ENCODE measurements at regions not wholly inside any gene's neighbourhood (a gene's known extent, or its start where the extent isn't known, plus 50 kb on each side); places are given as distances from the start of the nearest gene placed in this dataset.
"Not testable (repeated sequence)": the region's sequence is repeated elsewhere in the genome, so short reads cannot be mapped to it uniquely, and the experiment has no call there.

DNA sequence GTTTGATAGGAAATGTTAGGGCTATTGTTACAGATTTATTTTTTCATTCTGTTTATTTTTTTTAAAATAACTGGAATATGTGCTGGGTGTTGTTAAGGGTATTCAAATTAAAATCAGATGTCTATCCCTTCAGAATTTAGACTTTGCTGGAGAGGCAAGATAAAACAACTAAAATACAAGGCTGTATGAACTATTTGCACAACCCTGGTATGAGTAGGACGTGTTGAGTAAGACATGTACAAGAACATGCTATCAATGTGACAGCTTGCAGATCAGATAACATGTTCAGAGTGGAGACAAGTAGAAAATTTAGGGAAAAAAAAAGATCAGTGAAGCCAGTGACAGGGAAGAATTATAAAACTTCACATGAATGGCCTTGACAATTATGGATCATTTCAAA lies 853.5 kb downstream of the METTL15 start:
- DNase-seq: no peak

DNA sequence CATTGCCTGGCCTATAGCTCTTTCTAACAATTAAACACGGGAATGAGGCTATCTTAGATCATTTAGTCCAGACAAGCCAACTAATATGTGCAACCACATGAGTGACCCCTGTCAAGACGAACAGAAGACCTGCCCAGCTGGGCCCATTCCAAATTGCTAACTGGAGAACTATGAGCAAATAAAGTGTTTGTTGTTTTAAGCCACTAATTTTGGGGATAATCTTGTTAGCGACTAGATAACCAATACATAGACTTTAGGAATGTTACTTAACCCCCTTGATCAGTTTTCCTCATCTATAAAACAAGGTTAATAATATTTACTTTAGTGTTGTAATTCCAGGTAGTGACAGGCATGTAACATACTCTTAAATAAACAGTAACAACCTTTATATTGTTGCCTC lies 848.3 kb downstream of the METTL15 start:
- DNase-seq: no peak

DNA sequence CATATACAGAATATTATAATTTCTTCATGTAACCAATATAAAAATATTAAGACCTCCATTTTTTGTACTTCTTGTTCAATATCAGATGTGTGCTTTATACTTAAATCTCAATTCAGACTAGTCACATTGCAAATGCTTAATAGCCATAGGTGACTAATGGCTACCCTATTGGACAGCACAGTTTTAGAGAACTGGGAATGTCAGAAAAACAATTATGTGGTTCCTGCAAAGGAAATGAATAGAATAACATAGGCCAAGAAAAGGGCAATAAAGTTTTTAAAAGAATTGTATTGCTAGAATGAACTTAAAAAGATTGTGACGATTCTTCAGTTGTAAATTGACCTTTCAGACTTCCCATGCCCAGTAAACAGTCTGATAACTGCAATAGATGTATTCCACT lies 843.0 kb downstream of the METTL15 start:
- no peak for DNase-seq

DNA sequence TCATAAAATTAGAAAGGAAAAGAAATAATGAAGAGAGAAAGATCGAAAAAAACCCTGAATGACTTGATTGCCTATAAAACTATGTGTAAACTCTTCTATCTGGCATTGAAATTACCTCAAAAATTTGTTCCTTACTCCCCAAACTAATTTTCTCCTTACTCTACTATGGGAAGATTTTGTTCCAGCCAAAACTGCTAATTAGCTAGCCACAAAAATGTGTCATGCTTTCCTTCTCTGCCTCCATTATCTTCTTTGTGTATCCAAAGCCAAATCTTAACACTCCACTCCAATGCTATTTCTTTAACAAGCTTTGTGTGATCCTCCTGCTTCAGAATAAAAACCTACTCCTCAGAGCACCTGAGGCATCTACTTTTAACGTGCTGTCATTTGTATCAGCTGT lies 831.2 kb downstream of the METTL15 start:
- no peak for DNase-seq

DNA sequence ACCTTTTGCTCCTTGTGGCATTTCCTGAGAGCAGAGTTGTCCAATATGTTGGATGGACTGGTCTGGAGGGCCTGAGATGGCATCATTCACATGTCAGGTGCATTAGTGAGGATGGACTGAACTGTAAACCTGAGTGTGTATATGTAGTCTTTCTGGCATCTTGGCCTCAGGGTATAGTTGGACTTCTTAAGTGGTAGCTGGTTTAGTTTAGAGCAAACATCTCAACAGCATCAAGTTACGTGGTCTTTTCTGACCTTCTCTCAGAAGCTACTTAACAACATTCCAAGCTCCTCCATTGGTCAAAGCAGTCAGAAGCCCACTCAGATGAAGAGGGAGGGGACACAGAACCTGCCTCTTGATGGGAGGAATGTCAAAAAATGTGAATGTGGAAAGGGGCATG lies 829.9 kb downstream of the METTL15 start:
- DNase-seq: no peak

DNA sequence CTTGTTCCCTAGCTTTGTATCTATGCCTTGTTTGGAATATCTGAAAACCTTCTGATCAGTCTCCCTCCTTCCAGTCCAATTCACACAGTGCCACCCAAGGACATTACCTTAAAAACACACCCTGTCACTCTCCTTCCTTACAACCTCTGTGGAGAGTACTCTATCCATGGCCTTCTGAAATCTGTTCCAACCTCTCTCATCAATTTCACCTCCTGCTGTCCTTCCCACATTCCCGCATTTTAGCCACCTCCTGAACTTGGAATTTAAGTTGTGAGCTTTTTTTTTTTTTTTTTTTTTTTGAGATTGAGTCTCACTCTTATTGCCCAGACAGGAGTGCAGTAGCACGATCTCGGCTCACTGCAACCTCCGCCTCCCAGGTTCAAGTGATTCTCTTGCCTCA lies 824.8 kb downstream of the METTL15 start:
- no peak for DNase-seq

DNA sequence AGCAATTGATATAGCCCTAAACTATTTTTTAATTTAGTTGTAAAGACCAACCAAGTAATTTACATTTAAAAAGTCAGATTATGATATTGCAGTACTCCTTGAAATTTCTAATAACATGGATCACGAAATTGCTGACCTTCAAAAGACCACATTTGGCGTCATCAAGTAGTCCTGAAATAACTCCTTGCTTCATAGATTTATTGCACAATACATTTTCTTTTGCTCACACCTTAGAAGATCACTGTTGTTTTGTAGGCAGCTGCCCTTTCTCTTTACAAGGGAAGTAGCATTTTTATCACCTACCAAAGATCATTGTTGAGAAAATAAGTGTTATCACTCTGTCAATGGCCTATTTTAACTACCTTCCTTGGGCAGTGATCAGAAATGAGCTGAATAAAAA lies 815.8 kb downstream of the METTL15 start:
- DNase-seq: no peak

DNA sequence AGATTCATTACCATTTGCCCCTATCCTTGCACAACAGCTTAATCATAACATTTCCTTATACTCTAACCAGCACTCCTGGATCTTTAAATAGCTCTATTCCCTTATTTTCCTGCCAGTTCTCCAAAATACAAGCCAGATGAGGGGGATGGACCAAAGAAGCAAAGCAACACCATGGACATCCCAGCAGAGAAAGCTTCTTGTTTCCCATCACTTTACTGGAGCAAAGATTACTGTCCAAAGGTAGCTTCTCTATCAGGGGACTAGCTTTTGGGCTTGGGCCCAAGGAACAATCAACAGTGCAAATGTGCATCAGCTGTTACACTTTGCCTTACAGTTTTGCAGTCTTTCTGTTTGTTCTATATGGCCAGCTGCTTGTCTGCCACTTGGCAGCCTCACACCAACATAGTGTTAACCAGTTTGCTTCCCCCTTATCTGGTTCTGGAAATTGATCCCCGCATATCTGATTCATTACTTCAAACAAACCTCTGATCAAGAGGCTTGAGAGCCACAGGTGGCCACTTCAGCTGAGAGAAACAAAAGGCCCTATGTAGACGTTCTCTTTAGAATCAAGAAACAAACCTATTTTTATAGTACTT lies 814.3 kb downstream of the METTL15 start:
- no peak for DNase-seq

DNA sequence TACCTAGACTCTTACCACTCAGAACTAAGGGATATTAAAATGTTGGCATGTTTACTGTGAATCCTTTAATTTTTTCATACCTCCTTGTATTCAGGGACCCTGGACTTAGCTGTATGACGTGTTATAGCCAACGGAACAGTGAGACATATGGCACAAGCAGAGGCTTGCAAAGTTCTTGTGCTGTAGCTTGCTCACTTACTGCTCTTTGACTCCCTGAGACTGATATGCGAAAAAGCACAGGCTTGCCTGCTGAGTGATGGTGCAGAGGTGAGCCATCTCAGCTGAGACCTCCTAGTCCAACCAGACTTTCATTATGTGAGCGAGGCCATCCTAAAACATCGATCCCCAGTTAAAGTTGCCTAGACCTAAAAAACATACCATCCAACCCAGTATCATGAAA lies 811.0 kb downstream of the METTL15 start:
- DNase-seq: no peak

DNA sequence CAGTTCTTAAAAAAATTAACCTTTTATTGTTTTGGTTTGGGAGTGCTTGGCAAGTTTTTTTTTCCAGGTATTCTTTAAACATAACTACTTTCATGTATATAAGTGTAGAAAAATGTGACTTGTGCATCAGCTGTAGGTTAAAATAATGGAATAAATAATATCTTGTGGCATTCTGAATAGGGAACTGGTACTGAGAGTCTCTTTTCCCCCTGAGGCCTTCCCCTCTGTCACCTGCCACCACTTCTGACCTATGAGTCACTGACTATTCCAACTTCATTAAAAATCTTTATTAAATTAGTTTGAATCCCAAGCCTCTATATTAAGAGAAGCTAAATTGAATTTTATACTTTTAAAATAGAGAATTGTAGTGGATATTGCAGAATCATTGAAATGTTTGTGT lies 805.7 kb downstream of the METTL15 start:
- DNase-seq: no peak

DNA sequence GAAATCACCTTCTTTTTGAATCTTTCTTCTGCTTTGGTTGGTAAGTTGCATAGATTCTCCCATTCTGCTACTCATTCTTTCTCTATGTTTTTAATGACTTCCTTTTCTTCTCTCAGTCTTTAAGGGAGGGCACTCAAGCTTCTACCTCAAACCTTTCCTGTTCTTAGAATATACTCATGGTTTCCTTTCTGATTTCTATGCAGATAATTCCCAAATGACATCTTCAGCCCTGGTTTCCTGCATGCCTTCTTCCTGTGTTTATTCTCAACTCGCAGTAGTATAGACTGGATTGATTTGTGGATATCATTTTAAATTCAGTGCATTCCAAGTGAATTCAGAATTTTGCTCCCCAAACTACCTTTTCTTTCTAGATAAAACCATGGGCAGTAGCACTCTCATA lies 803.6 kb downstream of the METTL15 start:
- no peak for DNase-seq

DNA sequence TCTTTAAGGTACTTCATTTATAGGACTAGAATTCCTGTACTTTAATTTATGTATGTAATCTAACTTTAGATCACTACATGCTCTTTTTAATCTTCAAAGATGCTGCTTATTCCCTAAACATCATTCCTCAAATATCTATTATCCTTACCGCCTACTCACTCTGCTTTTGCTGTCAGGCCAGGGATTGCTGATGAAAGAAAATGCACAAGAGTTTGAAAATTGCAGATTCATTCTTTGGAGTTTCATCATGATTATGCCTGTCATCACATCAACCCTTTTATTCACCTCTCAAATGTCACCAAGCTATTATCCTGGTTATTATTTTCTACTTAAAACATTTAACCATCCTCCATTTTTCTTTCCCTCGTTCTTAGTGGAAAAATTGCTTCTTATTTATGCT lies 802.7 kb downstream of the METTL15 start:
- DNase-seq: no peak

DNA sequence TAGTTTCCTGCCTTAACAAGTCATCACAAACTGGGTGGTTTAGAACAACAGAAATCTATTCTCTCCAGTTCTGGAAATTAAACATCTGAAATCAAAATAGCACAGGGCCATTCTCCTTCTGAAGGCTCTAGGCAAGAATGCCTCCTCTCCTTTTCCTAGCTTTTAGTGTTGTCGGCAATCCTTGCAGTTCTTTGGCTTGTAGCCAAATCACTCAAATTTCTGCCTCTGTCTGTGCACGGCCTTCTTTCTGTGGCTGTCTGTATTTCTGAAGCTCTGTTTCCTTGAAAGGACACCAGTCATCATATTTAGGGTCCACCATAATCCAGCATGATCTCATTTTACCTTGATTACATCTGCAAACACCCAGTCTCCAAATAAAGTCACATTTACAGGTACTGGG lies 795.5 kb downstream of the METTL15 start:
- no peak for DNase-seq

DNA sequence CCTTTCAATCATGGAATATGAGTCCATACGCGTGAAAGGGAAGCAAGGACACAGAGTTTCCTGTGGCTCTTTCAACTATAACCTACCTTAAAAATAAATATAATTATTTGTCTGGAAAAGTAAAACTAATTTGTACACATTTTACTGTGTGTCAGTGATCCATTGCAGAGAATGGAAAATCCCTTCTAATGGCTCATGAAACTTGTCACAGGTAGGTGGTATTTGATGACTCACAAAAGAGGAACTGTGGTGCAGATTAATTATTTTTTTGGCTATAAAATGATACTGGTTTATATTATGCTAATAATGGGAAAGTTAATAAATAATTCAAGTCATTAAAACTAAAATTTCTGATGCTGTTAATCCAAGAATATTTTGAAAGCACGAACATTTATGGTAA lies 792.2 kb downstream of the METTL15 start:
- no peak for DNase-seq

DNA sequence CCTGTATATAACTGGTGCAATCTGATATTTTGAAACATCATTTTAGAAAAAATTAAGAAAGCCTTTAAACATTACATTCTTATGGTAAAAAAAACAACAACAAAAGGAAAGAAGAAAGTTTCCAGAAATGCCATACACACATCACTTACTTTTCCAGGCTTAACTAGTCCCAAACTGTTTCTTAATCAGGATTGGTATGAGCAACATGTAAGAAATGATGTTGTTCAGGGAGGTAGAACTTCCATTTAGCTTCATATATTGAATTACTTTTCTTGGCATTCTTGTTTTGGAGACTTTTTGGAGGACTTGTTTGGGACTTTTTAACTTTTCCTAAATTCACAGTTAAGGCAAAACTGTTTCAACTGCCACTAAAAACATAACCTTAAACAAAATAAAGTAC lies 791.5 kb downstream of the METTL15 start:
- DNase-seq: no peak

DNA sequence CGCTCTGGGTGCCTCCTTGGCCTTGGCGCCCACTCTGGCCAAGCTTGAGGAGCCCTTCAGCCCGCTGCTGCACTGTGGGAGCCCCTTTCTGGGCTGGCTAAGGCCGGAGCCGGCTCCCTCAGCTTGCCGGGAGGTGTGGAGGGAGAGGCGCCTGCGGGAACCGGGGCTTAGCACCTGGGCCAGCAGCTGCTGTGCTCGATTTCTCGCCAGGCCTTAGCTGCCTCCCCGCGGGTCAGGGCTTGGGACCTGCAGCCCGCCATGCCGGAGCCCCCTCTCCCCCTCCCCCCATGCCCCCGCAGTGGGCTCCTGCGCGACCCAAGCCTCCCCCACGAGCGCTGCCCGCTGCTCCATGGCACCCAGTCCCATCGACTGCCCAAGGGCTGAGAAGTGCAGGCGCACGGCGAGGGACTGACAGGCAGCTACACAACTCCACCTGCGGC lies 782.4 kb downstream of the METTL15 start:
- DNase-seq: not testable (repeated sequence)

DNA sequence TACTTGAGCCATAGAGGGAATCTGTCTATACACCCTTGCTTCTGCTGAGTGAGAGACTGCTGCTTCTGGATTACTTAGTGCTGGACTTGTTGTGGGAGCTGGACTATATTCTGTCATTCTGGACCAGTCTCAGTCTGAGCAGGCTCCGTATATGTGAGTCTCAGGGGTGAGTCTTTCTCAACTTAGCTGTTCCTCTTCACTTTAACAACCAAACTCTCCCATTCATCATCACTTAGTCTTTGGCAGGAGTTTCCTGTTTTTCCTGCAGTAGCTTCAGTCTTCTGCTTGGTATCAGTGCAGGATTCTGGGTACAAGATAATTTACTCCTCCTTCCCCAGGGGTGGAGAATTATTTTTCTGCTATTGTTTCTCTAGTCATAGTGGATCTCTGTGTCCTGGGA lies 779.5 kb downstream of the METTL15 start:
- no peak for DNase-seq

DNA sequence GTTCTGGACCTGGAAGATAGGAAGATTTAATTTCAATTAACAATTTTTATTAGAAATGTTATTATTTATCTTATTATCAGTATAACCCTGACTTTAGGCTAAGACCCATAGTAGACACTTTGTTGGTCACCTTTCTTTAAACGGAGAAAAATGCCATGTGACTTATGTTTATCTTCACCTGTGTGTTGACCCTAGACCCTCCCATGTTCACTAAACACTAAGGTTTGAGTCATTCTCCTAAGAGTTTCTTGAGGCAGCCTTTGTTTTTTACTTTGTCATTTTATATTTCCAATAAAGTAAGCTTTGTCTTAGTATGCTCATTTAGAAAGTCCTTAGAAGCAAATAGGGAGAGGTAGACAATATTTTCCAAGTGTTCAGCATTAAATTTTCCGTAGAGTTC lies 771.7 kb downstream of the METTL15 start:
- DNase-seq: no peak

DNA sequence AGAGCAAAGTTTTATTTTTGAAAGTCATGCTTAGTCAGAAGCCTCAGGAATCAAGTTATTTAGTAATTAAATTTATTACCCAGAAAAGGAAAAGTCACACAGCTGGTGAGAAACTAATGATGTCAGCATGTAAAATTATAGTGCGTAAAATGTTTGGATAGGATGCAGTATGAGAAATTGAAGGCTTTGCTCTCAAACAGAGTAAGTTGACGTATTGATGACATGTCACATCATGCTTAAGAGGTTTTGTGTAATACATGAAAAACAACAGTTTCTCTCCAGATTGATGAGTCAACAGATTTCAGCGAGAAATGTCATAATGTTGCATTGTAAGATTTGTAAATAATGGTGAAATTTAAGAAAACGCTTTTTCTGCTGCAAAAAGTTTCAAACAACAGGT lies 769.8 kb downstream of the METTL15 start:
- no peak for DNase-seq

DNA sequence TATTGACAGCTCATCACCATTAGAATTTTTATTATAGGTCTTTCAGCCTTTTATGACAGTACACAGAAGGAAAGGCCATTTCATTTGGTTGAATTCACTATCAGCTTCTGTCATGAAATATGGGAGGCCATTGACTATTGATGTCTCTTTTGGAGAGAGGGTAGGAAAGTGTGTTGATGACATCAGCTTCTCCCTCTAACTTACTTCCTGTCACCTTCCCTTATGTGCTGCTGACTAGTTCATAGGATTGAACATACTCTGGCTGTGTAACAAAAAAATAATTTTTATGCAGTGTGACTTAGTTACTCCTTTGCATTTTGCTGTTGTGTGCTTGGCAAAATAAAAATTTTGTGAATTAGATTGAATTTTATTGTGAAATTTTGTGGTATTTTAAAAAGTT lies 769.2 kb downstream of the METTL15 start:
- no peak for DNase-seq

DNA sequence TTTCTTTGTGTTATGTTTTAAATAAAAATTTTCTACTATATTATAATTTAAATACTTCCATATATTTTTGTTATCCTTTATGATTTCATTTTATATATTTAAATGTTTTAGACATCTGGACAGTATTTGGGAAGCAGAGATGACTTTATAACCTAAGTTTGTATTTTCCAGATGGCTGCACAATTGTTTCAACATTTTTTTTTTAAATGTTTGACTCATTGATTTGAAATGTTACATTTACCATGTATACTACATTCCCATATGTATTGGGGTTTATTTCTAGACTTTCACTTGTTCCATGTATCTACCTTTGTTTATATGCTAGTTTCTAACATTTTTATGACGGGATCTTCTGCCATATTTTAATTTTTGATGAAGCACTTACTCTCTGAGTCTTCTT lies 766.5 kb downstream of the METTL15 start:
- no peak for DNase-seq

DNA sequence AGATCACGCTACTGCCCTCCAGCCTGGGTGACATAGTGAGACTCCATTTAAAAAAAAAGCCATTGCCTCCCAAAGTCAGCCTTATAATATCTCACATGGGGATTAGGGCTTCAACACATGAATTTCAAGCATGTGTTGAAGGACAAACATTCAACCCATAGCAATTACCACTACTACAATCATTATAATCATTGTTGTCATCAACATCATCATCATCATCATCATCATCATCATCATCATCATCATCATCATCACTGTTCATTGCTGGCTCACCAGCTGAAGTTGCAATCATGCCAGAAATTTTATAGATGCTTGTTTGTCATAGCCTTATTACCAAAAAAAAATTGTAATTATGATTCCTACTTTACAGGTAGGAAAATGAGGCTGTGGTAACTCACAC lies 762.9 kb downstream of the METTL15 start:
- DNase-seq: no peak

DNA sequence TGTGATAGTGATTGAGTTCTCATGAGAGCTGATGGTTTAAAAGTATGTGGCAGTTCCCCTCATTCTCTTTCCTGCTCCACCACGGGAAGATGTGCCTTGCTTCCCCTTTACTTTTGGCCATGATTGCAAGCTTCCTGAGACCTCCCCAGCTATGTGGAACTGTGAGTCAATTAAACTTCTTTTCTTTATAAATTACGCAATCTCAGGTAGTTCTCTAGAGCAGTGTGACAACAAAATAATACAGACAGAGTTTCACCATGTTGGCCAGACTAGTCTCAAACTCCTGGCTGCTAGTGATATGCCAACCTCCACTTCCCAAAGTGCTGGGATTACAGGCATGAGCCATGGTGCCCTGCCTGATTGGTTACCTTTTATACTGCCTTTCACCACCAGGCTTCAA lies 755.2 kb downstream of the METTL15 start:
- no peak for DNase-seq

DNA sequence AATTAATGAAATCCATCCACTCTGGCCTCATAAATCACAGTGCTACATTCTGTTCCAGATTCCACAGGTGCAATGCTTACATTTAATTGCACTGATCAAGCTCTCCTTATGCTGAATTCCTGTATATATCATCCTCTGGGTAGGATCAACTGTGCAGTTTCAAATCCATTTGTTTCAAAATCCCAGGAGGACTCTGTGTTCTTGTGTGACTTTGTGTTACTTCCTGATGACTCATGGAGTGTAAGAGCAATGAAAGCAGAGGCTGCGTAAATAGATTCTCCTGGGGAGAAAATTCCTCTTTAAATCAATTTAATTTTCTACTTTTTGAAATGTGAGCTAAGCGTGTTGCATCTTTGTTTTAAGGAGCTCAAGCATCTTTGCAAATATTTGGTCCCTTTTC lies 752.7 kb downstream of the METTL15 start:
- DNase-seq: no peak

DNA sequence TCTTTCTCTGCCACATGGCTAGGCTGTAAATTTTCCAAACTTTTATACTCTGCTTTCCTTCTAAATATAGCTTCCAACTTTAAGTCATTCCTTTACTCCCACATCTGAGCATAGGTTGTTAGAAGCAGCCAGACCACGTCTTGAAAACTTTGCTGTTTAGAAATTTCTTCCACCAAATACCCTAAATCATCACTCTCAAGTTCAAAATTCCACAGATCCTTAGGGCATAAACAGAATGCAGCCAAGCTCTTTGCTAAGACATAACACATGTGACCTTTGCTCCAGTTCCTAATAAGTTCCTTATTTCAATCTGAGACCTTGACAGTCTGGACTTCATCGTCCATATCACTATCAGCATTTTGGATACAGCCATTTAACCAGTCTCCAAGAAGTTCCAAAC lies 749.9 kb downstream of the METTL15 start:
- no peak for DNase-seq

DNA sequence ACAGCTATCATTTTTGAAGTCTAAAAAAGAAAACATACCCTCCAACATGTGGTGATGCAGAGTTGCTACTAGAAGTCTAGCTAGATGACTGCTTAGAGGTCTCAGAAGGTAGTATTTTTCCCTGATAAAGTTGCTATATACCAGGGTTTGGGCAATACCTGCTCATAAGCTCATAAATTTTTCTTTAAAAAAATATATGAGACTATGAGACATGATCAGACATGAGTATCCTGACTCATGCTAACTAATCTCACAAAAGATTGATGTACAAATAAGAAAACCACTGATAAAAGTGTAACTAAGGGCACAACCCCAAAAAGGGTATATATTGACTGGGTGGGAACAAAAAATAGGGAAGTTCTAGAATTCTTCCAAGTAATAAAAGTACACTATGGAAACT lies 740.9 kb downstream of the METTL15 start:
- DNase-seq: no peak

All from hematopoietic multipotent progenitor cell treated with erythropoietin and hydrocortisone succinate and interleukin-3 and kit ligand, for 6 days (in vitro differentiated cells).